A549 (cell line): ENCODE measurements at regions not wholly inside any gene's neighbourhood (a gene's known extent, or its start where the extent isn't known, plus 50 kb on each side); places are given as distances from the start of the nearest gene placed in this dataset.

Source experiments
- ATAC-seq, 2 experiments: fragments of 200-7000 bp in 1 of 2; fragments of >200 bp in 1 of 2; cut with Nextera tagmentation in 1 of 2; cut with Tn5 transposase in 1 of 2; 3 replicates each; pipeline versions ENCODE4 v1.8.0 to v1.9.1; 2018 to 2020; ENCODE audit warnings: mild to moderate bottlenecking in 1 of 2, moderate library complexity in 1 of 2
- CTCF ChIA-PET: fragments of 300-600 bp; sonication (Branson Sonifier 250); formaldehyde crosslinking; extraction: SDS; loops from one replicate; lab custom pipeline; 2021; ENCODE audit warnings: antibody characterized with exemption, inconsistent platforms; lab: Yijun Ruan, JAX
- POLR2A ChIA-PET: fragments of 350-600 bp; formaldehyde crosslinking; extraction: SDS; loops from one replicate; lab custom pipeline; 2021; ENCODE audit warnings: antibody characterized with exemption, inconsistent platforms; lab: Yijun Ruan, JAX
- DNase-seq, 2 experiments: peaks; one replicate each; pipeline versions ENCODE4 v3.0.0 to v3.0.0-alpha.2; 2011 to 2016; ENCODE audit warnings: low read depth in 1 of 2, low spot score in 1 of 2
- FAIRE-seq: peaks from 2 replicates; lab custom pipeline; 2011; peaks lifted over from hg19 to GRCh38; lab: Jason Lieb, UNC
- H3K27ac ChIP-seq, 2 experiments: fragments of >200 bp; sonication (Bioruptor Twin); formaldehyde crosslinking; 3 replicates each; pipeline ENCODE4 v1.5.1; 2016 to 2017
- H3K4me1 ChIP-seq: fragments of >200 bp; sonication (Bioruptor Twin); formaldehyde crosslinking; 3 replicates; pipeline ENCODE4 v1.6.1; 2016
- H3K4me2 ChIP-seq: fragments of >200 bp; sonication (Bioruptor Twin); formaldehyde crosslinking; 3 replicates; pipeline ENCODE4 v1.6.1; 2016
- H3K4me3 ChIP-seq: fragments of >200 bp; sonication (Bioruptor Twin); formaldehyde crosslinking; 3 replicates; pipeline ENCODE4 v1.5.1; 2016
- H3K9me3 ChIP-seq: fragments of >200 bp; sonication (Bioruptor Twin); formaldehyde crosslinking; 3 replicates; pipeline ENCODE4 v1.6.1; 2016
- BHLHE40 ChIP-seq: IDR thresholded peaks from 2 replicates; pipeline ENCODE4 v1.6.1; 2012; ENCODE audit warnings: low read depth, low read length, inconsistent platforms
- CBX8 ChIP-seq: fragments of 200-600 bp; sonication (generic); IDR thresholded peaks from 2 replicates; pipeline ENCODE4 v1.6.1; 2016
- CHD2 ChIP-seq: fragments of 150-350 bp; IDR thresholded peaks from 2 replicates; pipeline ENCODE4 v1.6.1; 2014; ENCODE audit warnings: low read length; ENCODE audit not compliant: partially characterized antibody
- E2F6 ChIP-seq: IDR thresholded peaks from 2 replicates; pipeline ENCODE4 v1.6.1; 2012; ENCODE audit warnings: low read depth, borderline replicate concordance
- EHF ChIP-seq: fragments of 250-450 bp; sonication (Bioruptor Pico); IDR thresholded peaks from 2 replicates; pipeline ENCODE4 v1.5.0; 2020; ENCODE audit warnings: mild to moderate bottlenecking
- EP300 ChIP-seq, 2 experiments: fragments of >200 bp; sonication (Bioruptor Twin); formaldehyde crosslinking; IDR thresholded peaks; 2 replicates in 1 of 2; 3 replicates in 1 of 2; pipeline ENCODE4 v1.6.1; 2016 to 2017
- FOXS1 ChIP-seq: fragments of 250-450 bp; sonication (Bioruptor Pico); IDR thresholded peaks from 2 replicates; pipeline ENCODE4 v1.5.0; 2020; ENCODE audit warnings: mild to moderate bottlenecking, moderate library complexity
- HDAC2 ChIP-seq: fragments of 200-600 bp; sonication (generic); IDR thresholded peaks from 2 replicates; pipeline ENCODE4 v1.6.1; 2016
- HEYL ChIP-seq: fragments of 250-450 bp; sonication (Bioruptor Pico); IDR thresholded peaks from 2 replicates; pipeline ENCODE4 v1.8.0; 2021; ENCODE audit warnings: mild to moderate bottlenecking, moderate library complexity
- HMGXB4 ChIP-seq: fragments of 250-450 bp; sonication (Bioruptor Pico); IDR thresholded peaks from 2 replicates; pipeline ENCODE4 v1.5.0; 2021; ENCODE audit warnings: mild to moderate bottlenecking, moderate library complexity, borderline replicate concordance
- JUN ChIP-seq, 2 experiments: fragments of >200 bp; sonication (Bioruptor Twin); formaldehyde crosslinking; IDR thresholded peaks; 2 replicates in 1 of 2; 3 replicates in 1 of 2; pipeline ENCODE4 v1.6.1; 2016 to 2017
- MAFK ChIP-seq: fragments of 450-650 bp; IDR thresholded peaks from 2 replicates; pipeline ENCODE4 v1.6.1; 2014; ENCODE audit not compliant: partially characterized antibody
- NPAS2 ChIP-seq: fragments of 250-450 bp; sonication (Bioruptor Pico); IDR thresholded peaks from 2 replicates; pipeline ENCODE4 v1.8.0; 2022; ENCODE audit warnings: mild to moderate bottlenecking, moderate library complexity, borderline replicate concordance
- PBX3 ChIP-seq: IDR thresholded peaks from 2 replicates; pipeline ENCODE4 v1.6.1; 2012
- PHF8 ChIP-seq: fragments of 200-600 bp; sonication (generic); IDR thresholded peaks from 2 replicates; pipeline ENCODE4 v1.6.1; 2016; ENCODE audit warnings: low read depth, mild to moderate bottlenecking, antibody characterized with exemption, moderate library complexity, borderline replicate concordance
- POLR2AphosphoS2 ChIP-seq: conservative IDR thresholded peaks from 2 replicates; pipeline ENCODE4 v1.6.1; 2012; ENCODE audit warnings: low read length, improper control_type of control experiment, inconsistent platforms
- RAD21 ChIP-seq, 2 experiments: fragments of >200 bp in 1 of 2; sonication (Bioruptor Twin) in 1 of 2; formaldehyde crosslinking in 1 of 2; IDR thresholded peaks in 1 of 2; conservative IDR thresholded peaks in 1 of 2; 2 replicates in 1 of 2; 3 replicates in 1 of 2; pipeline ENCODE4 v1.6.1; 2012 to 2018; ENCODE audit warnings: inconsistent platforms in 1 of 2
- RARB ChIP-seq: fragments of 250-450 bp; sonication (Bioruptor Pico); IDR thresholded peaks from 2 replicates; pipeline ENCODE4 v1.8.0; 2021; ENCODE audit warnings: mild to moderate bottlenecking, moderate library complexity
- REST ChIP-seq: fragments of 200-600 bp; sonication (generic); IDR thresholded peaks from 2 replicates; pipeline ENCODE4 v1.6.1; 2016; ENCODE audit warnings: antibody characterized with exemption, mild to moderate bottlenecking, moderate library complexity
- SMC3 ChIP-seq: fragments of >200 bp; sonication (Bioruptor Twin); formaldehyde crosslinking; IDR thresholded peaks from 3 replicates; pipeline ENCODE4 v1.6.1; 2018; ENCODE audit warnings: inconsistent platforms
- ZC3H11A ChIP-seq: fragments of 450-650 bp; IDR thresholded peaks from 2 replicates; pipeline ENCODE4 v1.6.1; 2014; ENCODE audit warnings: antibody characterized with exemption, mild to moderate bottlenecking
- ZSCAN20 ChIP-seq: fragments of 250-450 bp; sonication (Bioruptor Pico); IDR thresholded peaks from 2 replicates; pipeline ENCODE4 v1.8.0; 2022; ENCODE audit warnings: mild to moderate bottlenecking, moderate library complexity
- WGBS: methylation state at CpG from one replicate; pipeline ENCODE4 v1.1.6; 2017; ENCODE audit errors: missing lambda C conversion rate; 5-methylcytosine and 5-hydroxymethylcytosine counted together

GRCh38 chr9:90457386-90458190 lies 185.0 kb downstream of the DIRAS2 start:
- H3K4me1 ChIP-seq = no peaks in the 10 kb centered on the region
- no peak overlapping the region for H3K27ac ChIP-seq
- ChIA-PET CTCF (interaction anchor here (0.6 to 1.2 kb wide), 2 partner anchors 30 to 223 kb away, joined by 3 to 5 read pairs; no protein-coding TSS in a partner anchor), POLR2A (no interaction called here)
- 69% methylated on average over 9 of the region's 9 CpGs for WGBS
- 0 out of 3 replicates have a peak, but pooled peaks cover 6% of the 10 kb centered on the region for H3K9me3 ChIP-seq
- FAIRE-seq = no peak
- H3K4me2 ChIP-seq = no peak overlapping the region
- TF ChIP-seq PHF8 (no peak), POLR2AphosphoS2 (no peak), HEYL (CRISPR knock-in tag) (no peak), HMGXB4 (CRISPR knock-in tag) (no peak), JUN (IDR thresholded peaks at IDR 0.05) (no peak)
- DNase-seq = no peak
- ATAC-seq = no peak
- H3K4me3 ChIP-seq = no peak overlapping the region

GRCh38 chr9:90458485-90458884 lies 184.1 kb downstream of the DIRAS2 start:
- 0 out of 3 replicates have a peak, but pooled peaks cover 6% of the 10 kb centered on the region for H3K9me3 ChIP-seq
- H3K4me3 ChIP-seq = no peak overlapping the region
- no peak overlapping the region for H3K27ac ChIP-seq
- ATAC-seq (peak in 1 of 2 experiments; percentile 79; a peak in 3 of 6 replicates), FAIRE-seq (no peak), DNase-seq (peak; percentile 18 to 60)
- CTCF ChIA-PET = interaction anchor here (1.2 kb wide), 1 partner anchor 29 kb away, joined by 3 read pairs; no protein-coding TSS in a partner anchor
- POLR2A ChIA-PET = no interaction called here
- 58% methylated on average over 4 of the region's 4 CpGs for WGBS
- TF ChIP-seq ZSCAN20 (CRISPR knock-in tag) (no peak), RAD21 (conservative IDR thresholded peaks at IDR 0.05 in 1 of 2, IDR thresholded peaks at IDR 0.05 in 1 of 2) (peak; percentile 38 to 43; a peak in 3 of 5 replicates), NPAS2 (no peak), REST (no peak), HDAC2 (no peak), PBX3 (no peak), CBX8 (no peak), SMC3 (peak; percentile 39; the same call in 2 of the 3 replicates)
- H3K4me1 ChIP-seq = no peaks in the 10 kb centered on the region
- no peak overlapping the region for H3K4me2 ChIP-seq

- Histone ChIP-seq H3K4me2 (no peak overlapping the region), H3K27ac (no peak overlapping the region), H3K4me1 (no peaks in the 10 kb centered on the region)
- CTCF ChIA-PET = no interaction called here
- no peak for DNase-seq
- TF ChIP-seq EP300 (IDR thresholded peaks at IDR 0.05) = no peak
- no peak for TF ChIP-seq RARB (CRISPR knock-in tag)
- TF ChIP-seq EHF = no peak
- TF ChIP-seq ZC3H11A = no peak
- TF ChIP-seq JUN (IDR thresholded peaks at IDR 0.05) = no peak
- no peak for TF ChIP-seq FOXS1 (CRISPR knock-in tag)
- TF ChIP-seq MAFK = no peak
- no peak for TF ChIP-seq BHLHE40
- TF ChIP-seq CHD2 = no peak
- TF ChIP-seq NPAS2 = no peak
- no peak for TF ChIP-seq E2F6
- TF ChIP-seq PBX3 = no peak
- TF ChIP-seq, all 56 proteins: peak for 0
- H3K9me3 ChIP-seq = 0 out of 3 replicates have a peak, but pooled peaks cover 6% of the 10 kb centered on the region
- WGBS = 36% methylated on average over 4 of the region's 4 CpGs
- H3K4me3 ChIP-seq = no peak overlapping the region
- FAIRE-seq = no peak
- no peak for ATAC-seq
- POLR2A ChIA-PET = no interaction called here
Measured at GRCh38 chr9:90459321-90459720, 183.3 kb downstream of the DIRAS2 start.
